Activated CD4-positive, alpha-beta T cell treated with anti-CD3 and anti-CD28 coated beads, Interleukin-2, amount 50 U/mL, for 48 hours (primary cell): ENCODE measurements at regions not wholly inside any gene's neighbourhood (a gene's known extent, or its start where the extent isn't known, plus 50 kb on each side); places are given as distances from the start of the nearest gene placed in this dataset.
"Not testable (repeated sequence)": the region's sequence is repeated elsewhere in the genome, so short reads cannot be mapped to it uniquely, and the experiment has no call there.

ENCODE experiments used
- DNase-seq, 2 experiments: peaks; one replicate each; pipeline ENCODE4 v3.0.0-alpha.2; 2020

GRCh38 chr3:177610686-177611633, 413.7 kb upstream of the TBL1XR1 start:
- DNase-seq: no peak

DNA sequence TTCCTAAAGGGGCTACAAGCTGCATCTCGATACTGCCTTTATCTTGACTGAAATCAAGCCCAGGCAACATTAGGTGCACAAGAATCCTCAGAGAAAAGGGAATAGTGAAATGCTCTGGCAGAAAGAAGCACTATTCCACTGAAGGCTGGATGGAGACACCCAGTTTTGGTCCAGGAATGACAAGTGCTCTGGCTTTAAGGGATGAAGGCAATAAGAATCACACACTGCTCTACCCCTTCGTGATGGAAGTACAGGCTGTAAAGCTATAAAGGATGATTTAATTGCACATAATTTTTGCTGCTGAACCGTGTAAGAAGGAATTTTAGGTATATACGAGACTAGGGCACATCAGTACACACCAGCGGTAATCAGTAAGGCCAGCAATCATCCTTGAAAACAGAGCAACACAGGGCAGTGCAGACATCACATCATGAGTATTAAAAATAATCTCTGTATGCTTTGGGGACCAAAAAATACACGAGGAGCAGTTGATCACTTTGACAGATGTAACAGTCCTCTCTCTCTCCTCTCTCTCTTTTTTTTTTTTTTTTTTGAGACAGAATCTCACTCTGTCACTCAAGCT, 414.6 kb upstream of the TBL1XR1 start:
- no peak for DNase-seq

GRCh38 chr3:177613901-177614300, 416.6 kb upstream of the TBL1XR1 start:
- no peak for DNase-seq

- DNase-seq: no peak
Observed at GRCh38 chr3:177615015-177615414, 417.7 kb upstream of the TBL1XR1 start.

DNA sequence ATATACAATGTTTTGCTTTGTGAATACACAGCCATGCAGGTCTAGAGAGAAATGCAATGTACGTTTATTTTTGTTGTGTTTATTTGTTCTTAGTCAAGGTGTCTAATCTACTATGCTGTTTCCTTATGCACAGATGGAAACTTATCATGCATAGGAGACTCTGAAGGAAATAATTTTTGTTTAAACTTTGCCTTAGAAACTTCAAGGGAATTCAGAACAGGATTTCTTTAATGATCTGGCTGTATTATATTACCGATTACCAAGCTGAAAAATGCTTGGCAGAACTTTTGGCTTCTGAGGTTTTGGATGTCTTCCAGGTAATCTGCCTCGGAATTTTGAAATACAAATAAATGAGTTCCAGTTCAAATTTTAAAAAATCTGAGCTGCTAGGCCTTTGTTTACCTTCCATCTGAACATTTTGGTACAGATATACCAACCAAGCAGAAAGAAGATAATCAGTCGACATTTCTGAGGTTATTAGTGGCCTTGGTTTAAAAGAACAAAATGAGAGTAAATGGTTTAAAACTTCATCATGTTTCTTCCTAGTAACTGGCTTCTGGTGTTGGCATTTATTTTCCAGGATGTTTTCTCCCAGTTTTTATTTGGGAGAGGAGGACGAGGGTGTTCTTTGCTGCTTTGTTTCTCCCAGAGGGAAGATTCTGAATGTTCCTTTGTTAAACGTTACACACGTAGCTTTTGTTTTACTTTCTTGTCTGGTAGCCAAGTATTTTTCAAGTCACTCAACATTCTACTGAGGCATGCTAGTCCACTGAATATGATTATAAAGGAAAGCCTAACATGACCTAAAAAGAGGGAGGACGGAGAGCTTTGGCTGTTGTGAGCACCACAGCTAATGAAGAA, 421.8 kb upstream of the TBL1XR1 start:
- no peak for DNase-seq

DNA sequence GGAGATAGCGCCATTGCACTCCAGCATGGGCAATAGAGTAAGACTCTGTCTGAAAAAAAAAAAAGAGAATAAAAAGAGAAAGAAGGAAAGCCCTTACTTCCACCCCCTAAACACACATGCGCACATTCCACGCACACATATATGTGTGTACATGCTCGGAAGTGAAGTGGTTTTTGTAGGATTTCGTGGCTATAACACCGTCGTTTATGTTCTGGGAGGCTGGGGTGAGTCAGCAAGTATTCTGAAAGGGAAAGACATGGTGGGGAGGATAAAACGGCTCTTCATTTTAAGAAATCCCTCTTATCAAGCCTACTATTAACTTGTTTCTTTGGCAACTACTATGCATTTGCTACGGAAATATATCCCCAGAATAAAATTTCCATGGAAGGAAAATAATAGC, 422.8 kb upstream of the TBL1XR1 start:
- DNase-seq: no peak

DNA sequence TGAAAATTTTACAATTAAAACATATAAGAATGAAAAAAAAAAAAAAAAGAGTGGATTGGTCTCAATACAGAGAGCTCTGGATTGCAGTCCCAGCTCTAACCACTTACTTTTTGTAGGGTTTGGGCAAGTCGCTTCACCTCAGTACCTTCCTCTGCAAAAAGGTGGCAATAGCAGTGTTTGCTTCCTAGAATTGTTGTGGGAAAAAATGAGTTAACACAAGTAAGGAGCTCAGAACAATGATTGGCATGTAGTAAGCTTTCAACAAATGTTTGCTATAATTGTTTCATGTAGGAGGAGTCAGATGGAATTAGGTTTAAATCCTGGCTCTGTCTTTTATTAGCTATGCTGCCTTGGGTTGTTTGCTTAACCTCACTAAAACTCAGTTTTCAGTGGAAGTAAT, 425.2 kb upstream of the TBL1XR1 start:
- DNase-seq: no peak

- no peak for DNase-seq
Observed at GRCh38 chr3:177622982-177623617, 425.8 kb upstream of the TBL1XR1 start.

DNA sequence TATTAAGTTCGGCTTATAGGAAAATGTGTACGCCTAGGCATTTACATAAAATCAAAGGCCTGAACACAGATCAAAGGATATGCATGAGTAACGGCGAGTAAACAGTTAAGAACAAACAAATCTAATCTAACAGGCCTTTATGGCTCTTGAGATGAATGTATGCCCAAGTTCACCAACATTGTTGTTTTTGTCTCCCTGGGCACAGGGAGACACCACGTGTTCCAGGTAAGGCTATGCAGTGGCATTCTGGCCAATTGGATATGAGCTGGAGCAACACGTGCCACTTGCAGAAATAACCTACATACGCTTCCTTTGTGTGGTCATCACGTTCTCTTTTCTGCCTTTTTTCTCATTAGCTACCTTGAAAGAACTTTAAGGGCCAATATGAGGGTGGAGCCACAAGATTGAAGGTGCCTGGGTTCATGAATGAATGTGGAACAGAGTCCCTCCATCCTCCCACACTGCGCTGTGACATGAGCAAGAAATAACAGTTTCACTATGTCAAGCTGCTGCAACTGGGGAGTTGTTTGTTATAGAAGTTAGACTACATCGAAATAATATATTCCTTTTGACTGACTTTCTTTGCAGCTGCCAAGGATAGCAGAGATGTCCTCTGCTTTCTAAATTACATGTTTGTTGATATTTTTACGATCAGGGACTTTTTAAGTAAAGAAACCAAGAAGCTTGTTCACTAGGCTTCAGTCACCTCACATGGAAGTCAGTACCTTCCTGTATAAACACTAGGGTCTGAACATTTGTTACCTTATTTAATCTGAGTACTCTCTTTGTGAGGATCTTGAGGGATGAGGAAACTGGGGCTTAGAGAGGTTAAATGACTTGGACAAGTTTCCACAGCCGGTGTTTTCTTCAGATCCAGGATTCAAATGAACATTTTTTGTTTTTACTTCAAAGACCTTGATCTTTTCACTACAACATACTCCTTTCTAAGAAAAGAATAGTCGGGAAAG, 427.5 kb upstream of the TBL1XR1 start:
- no peak for DNase-seq

GRCh38 chr3:177626045-177626444, 428.8 kb upstream of the TBL1XR1 start:
- DNase-seq: no peak

GRCh38 chr3:177628095-177628719, 430.9 kb upstream of the TBL1XR1 start:
- not testable (repeated sequence) for DNase-seq

GRCh38 chr3:177629276-177629675, 432.0 kb upstream of the TBL1XR1 start:
- DNase-seq: no peak

GRCh38 chr3:177633671-177634207, 436.5 kb upstream of the TBL1XR1 start:
- DNase-seq: no peak

GRCh38 chr3:177635601-177636106, 438.4 kb upstream of the TBL1XR1 start:
- DNase-seq: not testable (repeated sequence)

- DNase-seq: no peak
Observed at GRCh38 chr3:177640319-177640965, 443.2 kb upstream of the TBL1XR1 start.

- no peak for DNase-seq
Observed at GRCh38 chr3:177641206-177641605, 443.9 kb upstream of the TBL1XR1 start.

- DNase-seq: peak in 1 of 2 experiments; percentile 8
Observed at GRCh38 chr3:177642042-177642803, 444.9 kb upstream of the TBL1XR1 start.

DNA sequence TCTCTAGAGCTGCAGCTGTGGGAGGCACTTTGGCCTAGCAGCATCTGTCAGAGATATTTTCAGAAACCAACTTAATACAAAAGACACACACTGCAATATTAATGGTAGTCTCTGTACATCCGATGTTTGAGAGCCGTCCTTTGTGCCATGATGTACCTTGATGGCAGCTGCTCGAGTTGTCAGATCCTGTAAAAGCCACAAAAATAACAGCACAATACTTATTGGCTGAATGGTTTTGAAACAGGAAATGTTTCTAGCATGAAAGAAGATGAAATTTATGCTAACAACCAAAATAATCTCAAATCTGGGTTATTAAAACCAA, 445.5 kb upstream of the TBL1XR1 start:
- no peak for DNase-seq

DNA sequence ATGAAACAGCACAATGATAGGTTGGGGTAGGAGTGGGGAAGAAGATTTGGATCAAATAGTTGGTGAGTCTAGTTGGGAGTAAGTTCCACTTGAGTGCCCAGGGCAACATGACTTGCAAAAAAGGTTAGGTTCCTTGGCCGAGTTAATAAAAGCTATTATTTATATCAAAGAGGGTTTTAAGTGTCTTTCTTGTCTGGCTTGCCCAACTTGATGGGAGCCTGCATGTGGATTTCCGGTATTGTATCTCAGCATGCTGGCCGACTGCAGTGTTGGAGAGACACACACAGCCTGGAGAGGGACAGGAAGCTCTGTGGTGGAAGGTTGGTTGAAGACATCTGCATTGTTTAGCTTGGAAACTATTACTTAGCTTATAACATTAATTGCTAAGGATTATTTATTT, 449.5 kb upstream of the TBL1XR1 start:
- DNase-seq: peak; percentile 7 to 14
